Right ventricle myocardium inferior (tissue), 1 donor: ENCODE measurements at regions not wholly inside any gene's neighbourhood (a gene's known extent, or its start where the extent isn't known, plus 50 kb on each side); places are given as distances from the start of the nearest gene placed in this dataset. TPM values are rescaled to one million over a fixed set of nuclear protein-coding genes. Genes with fewer than 3 reads are reported as not detected.

Source experiments
- ATAC-seq: fragments of 200-7000 bp; cut with Tn5 transposase; one replicate; pipeline ENCODE4 v1.9.1; 2020; ENCODE audit warnings: mild to moderate bottlenecking, moderate library complexity
- DNase-seq: peaks from one replicate; pipeline ENCODE4 v3.0.0; 2021; ENCODE audit errors: missing footprints
- intact Hi-C: fragments of 100-400 bp; cut with DNase I; formaldehyde crosslinking; loops from one replicate; pipeline ENCODE4 v1.11.0; 2022
- microRNA-seq: library from miRNA; unstranded; fragments of <30 nt; microRNA quantifications from one replicate; pipeline ENCODE4 v1.2.0, GENCODE V29; 2020
- donor health status: DM: no; HTN: yes; CAD: no; lungs with severe emphysema.

DNA sequence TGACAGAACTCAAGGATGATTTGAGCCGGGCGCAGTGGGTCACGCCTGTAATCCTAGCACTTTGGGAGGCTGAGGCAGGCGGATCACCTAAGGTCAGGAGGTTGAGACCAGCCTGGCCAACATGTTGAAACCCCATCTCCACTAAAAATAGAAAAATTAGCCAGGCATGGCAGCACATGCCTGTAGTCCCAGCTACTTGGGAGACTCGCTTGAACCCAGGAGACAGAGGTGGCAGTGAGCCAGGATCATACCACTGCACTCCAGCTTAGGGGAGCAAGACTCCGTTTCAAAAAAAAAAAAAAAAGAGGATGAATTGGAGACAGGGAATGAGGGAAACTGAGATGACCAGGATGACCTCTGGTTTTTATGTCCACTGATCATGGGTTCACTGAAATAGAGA lies 60.4 kb upstream of the CDIN1 start:
- DNase-seq (no peak), ATAC-seq (no peak)
- intact Hi-C loops: no loop called here

DNA sequence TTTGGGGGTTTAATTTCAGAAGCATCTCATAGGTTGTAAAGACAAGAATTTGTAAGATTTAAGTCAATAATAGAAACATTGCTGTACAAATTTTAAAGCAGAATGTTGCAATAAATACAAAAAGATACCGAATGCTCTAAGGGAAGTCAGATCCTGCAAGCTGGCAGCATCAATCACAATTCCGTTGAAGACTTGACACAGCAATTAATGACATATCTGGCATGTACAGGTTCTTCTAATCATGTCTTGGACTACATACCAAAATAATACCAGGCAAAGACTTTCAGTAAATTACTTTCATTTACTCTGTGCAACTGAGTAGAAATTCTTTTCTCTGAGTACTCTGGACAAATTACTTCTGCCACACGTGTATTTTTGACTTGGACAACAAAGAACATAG lies 54.0 kb upstream of the CDIN1 start:
- intact Hi-C loops: no loop called here

DNA sequence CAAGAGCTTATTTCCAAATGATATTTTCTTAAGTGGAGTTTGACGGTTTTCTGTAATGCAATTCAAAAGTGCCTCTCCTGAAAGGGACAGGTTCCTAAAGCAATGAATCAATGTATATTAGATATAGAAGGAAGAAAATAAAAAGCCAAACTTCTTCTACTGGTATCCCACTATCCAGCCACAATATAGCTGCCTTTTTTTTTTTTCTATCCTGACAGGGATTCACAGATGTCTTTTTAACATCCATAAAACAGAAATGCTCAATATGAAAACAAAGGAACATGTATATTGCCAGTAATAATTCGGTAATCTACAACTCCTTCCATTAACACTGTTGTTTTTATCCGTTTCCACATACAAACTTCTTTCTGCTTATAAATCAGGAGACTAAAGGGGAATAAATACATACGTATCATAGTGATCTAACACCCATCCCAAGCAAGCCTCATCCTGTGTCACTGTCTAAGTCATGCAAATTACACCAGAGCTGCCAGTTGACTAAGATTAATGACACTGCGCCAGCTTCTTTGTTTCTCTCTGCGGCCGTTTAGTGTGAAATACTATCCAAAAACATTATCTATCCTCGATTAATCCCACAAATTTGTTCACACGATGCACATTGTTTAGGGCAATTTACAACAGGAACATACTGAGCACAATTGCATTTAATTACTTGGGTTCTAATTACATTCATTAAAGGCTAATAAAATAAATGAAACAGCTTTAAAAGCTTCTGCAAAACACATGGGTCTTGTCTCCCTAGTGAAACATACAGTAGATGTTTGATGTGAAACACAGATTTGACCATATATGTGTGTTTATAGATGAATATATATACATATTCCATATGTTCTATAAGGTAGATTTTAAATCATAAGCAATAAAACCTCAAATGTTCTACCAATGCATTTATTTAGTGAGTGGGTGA lies 51.9 kb upstream of the CDIN1 start:
- intact Hi-C loops: no loop called here
- ATAC-seq: no peak
- no peak for DNase-seq

More for the DNA sequence above, 54.0 kb upstream of the CDIN1 start:
- ATAC-seq (no peak), DNase-seq (no peak)

DNA sequence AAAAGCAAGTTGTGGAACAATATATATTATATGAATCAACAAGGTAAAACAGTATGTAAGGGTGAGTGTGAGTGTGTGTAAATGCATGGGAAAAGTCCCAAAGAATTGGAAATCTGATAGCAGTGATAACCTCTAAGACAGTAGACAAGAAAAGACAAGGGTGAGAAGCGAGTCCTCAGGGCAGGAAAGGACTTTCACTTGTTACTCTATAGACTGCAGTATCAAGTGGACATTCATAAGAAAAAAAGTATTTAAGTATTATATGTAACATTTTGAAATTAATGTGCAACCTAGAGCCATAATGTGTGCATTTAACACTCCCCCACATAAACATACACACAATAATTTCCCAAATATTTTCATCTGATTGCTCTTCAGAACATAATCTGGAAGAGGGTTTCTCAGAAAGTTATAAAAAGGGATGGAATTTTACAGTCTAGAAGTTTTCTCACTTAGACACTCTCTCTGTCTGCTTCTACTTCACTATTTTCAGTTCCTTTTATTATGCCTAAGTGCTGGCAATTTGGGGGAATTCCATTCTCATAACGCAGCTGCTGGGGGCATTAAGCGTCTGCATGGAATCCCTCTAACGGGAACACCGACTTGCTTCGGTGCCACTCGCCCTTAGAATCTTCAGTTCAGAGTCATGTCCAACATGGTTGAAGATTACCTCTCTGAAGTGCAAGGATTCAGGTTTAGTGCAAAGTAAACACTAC lies 50.0 kb upstream of the CDIN1 start:
- intact Hi-C loops: no loop called here
- DNase-seq (no peak), ATAC-seq (no peak)

Small RNAs in the stretch of these regions (microRNA-seq; reads per million reads assigned to microRNA genes)
- not detected for gene MIR4510
